HG03095 (cell line): ENCODE measurements at regions not wholly inside any gene's neighbourhood (a gene's known extent, or its start where the extent isn't known, plus 50 kb on each side); places are given as distances from the start of the nearest gene placed in this dataset.
A peak's percentile ranks its signal among the peaks of the same experiment; 100 is the strongest.
"Not testable (repeated sequence)": the region's sequence is repeated elsewhere in the genome, so short reads cannot be mapped to it uniquely, and the experiment has no call there.

Experiments used
- ATAC-seq: cut with Tn5 transposase; IDR thresholded peaks from one replicate; pipeline ENCODE4 v1.9.1; 2021; ENCODE audit warnings: moderate library complexity; ENCODE audit not compliant: unreplicated experiment

- no peak for ATAC-seq
Measured at GRCh38 chr4:175033162-175033561, 115.0 kb downstream of the ADAM29 start.

GRCh38 chr4:175034007-175034406, 115.8 kb downstream of the ADAM29 start:
- ATAC-seq: no peak

GRCh38 chr4:175034986-175035705, 117.0 kb downstream of the ADAM29 start:
- ATAC-seq: no peak

GRCh38 chr4:175035905-175036304, 117.7 kb downstream of the ADAM29 start:
- ATAC-seq: peak; percentile 63

- ATAC-seq: no peak
Measured at GRCh38 chr4:175048111-175048784, 130.1 kb downstream of the ADAM29 start.

- ATAC-seq: no peak
Measured at GRCh38 chr4:175048906-175049305, 130.7 kb downstream of the ADAM29 start.

- no peak for ATAC-seq
Measured at GRCh38 chr4:175051974-175052373, 133.8 kb downstream of the ADAM29 start.

- no peak for ATAC-seq
Measured at GRCh38 chr4:175054980-175055379, 136.8 kb downstream of the ADAM29 start.

GRCh38 chr4:175062183-175062592, 144.0 kb downstream of the ADAM29 start:
- ATAC-seq: no peak

- no peak for ATAC-seq
Measured at GRCh38 chr4:175065228-175065627, 147.1 kb downstream of the ADAM29 start.

GRCh38 chr4:175066923-175067627, 148.9 kb downstream of the ADAM29 start:
- no peak for ATAC-seq

GRCh38 chr4:175068266-175068665, 150.1 kb downstream of the ADAM29 start:
- ATAC-seq: no peak

GRCh38 chr4:175070444-175070843, 152.3 kb downstream of the ADAM29 start:
- no peak for ATAC-seq

GRCh38 chr4:175071123-175071522, 153.0 kb downstream of the ADAM29 start:
- no peak for ATAC-seq

GRCh38 chr4:175087145-175087544, 169.0 kb downstream of the ADAM29 start:
- no peak for ATAC-seq

- no peak for ATAC-seq
Measured at GRCh38 chr4:175090116-175090515, 172.0 kb downstream of the ADAM29 start.

GRCh38 chr4:175091649-175092048, 173.5 kb downstream of the ADAM29 start:
- no peak for ATAC-seq

GRCh38 chr4:175092114-175092513, 174.0 kb downstream of the ADAM29 start:
- no peak for ATAC-seq

GRCh38 chr4:175093055-175093454, 174.9 kb downstream of the ADAM29 start:
- not testable (repeated sequence) for ATAC-seq

- no peak for ATAC-seq
Measured at GRCh38 chr4:175103403-175103802, 185.2 kb downstream of the ADAM29 start.

- no peak for ATAC-seq
Measured at GRCh38 chr4:175106301-175106700, 188.1 kb downstream of the ADAM29 start.

GRCh38 chr4:175109933-175110332, 191.8 kb downstream of the ADAM29 start:
- no peak for ATAC-seq
